B cell (primary cell): ENCODE measurements at regions not wholly inside any gene's neighbourhood (a gene's known extent, or its start where the extent isn't known, plus 50 kb on each side); places are given as distances from the start of the nearest gene placed in this dataset.

Source experiments
- ATAC-seq: fragments of 200-7000 bp; cut with Tn5 transposase; one replicate; pipeline ENCODE4 v1.10.0; 2021; ENCODE audit warnings: low read depth, mild to moderate bottlenecking, moderate number of reproducible peaks, moderate library complexity
- CTCF ChIA-PET: fragments of 350-600 bp; sonication (Branson Sonifier 250); formaldehyde crosslinking; loops from one replicate; lab custom pipeline; 2021; ENCODE audit warnings: antibody characterized with exemption, inconsistent platforms; lab: Charles Lee
- POLR2A ChIA-PET: fragments of 350-600 bp; sonication (Branson Sonifier 250); formaldehyde crosslinking; loops from one replicate; lab custom pipeline; 2021; ENCODE audit warnings: antibody characterized with exemption; lab: Charles Lee
- DNase-seq: peaks from one replicate; pipeline ENCODE4 v3.0.0; 2013
- H2AFZ ChIP-seq: 2 replicates; pipeline ENCODE4 v1.6.1; 2012; ENCODE audit warnings: mild to moderate bottlenecking, low read depth, low read length; ENCODE audit not compliant: insufficient read depth, poor library complexity, severe bottlenecking
- H3K27ac ChIP-seq, 2 donors: 1 replicate in 1 of 2; 2 replicates in 1 of 2; pipeline ENCODE4 v1.5.1; 2012 to 2013; ENCODE audit warnings: low read length in 2 of 2, mild to moderate bottlenecking in 2 of 2, moderate library complexity in 1 of 2
- H3K27me3 ChIP-seq, 4 experiments: fragments of 200-600 bp in 1 of 4; sonication (generic) in 1 of 4; replicated peaks in 1 of 4; 1 replicate in 2 of 4; 2 replicates in 2 of 4; pipeline versions ENCODE4 v1.6.1 to v1.7.0; 2013 to 2016; ENCODE audit warnings: low read length in 3 of 4, mild to moderate bottlenecking in 2 of 4, mixed read lengths in 1 of 4, moderate library complexity in 1 of 4; ENCODE audit not compliant: insufficient read depth in 4 of 4, control insufficient read depth in 3 of 4; ENCODE audit errors: control extremely low read depth in 1 of 4
- H3K36me3 ChIP-seq, 2 experiments: replicated peaks in 1 of 2; 1 replicate in 1 of 2; 2 replicates in 1 of 2; pipeline versions ENCODE4 v1.6.1 to v1.7.1; 2013; ENCODE audit warnings: low read length in 1 of 2; ENCODE audit not compliant: insufficient read depth in 2 of 2, control insufficient read depth in 1 of 2; ENCODE audit errors: control extremely low read depth in 1 of 2, extremely low read depth in 1 of 2
- H3K4me1 ChIP-seq, 2 donors: fragments of 200-600 bp in 1 of 2; sonication (generic) in 1 of 2; 1 replicate in 1 of 2; 2 replicates in 1 of 2; pipeline versions ENCODE4 v1.5.1 to v1.6.1; 2013 to 2017; ENCODE audit warnings: low read length in 2 of 2; ENCODE audit not compliant: control insufficient read depth in 2 of 2, insufficient read depth in 2 of 2
- H3K4me2 ChIP-seq: replicated peaks from 2 replicates; pipeline ENCODE3; 2012; ENCODE audit warnings: mild to moderate bottlenecking, low read depth, low read length; ENCODE audit not compliant: poor library complexity, severe bottlenecking
- H3K4me3 ChIP-seq, 5 experiments: fragments of 200-600 bp in 1 of 5; sonication (generic) in 1 of 5; 1 replicate in 3 of 5; 2 replicates in 2 of 5; pipeline versions ENCODE4 v1.5.1 to v1.7.0; 2011 to 2016; ENCODE audit warnings: low read length in 4 of 5, mild to moderate bottlenecking in 4 of 5, low read depth in 2 of 5, control low read depth in 1 of 5, moderate library complexity in 1 of 5; ENCODE audit not compliant: insufficient read depth in 1 of 5; ENCODE audit errors: control extremely low read depth in 1 of 5, extremely low read depth in 1 of 5
- H3K79me2 ChIP-seq: fragments of 200-600 bp; sonication (generic); one replicate; pipeline ENCODE4 v1.6.0; 2016; ENCODE audit warnings: low read length; ENCODE audit not compliant: control insufficient read depth, insufficient read depth
- H3K9ac ChIP-seq: fragments of 200-600 bp; sonication (generic); 2 replicates; pipeline ENCODE4 v1.6.1; 2017; ENCODE audit warnings: mild to moderate bottlenecking, low read length, moderate library complexity
- H3K9me3 ChIP-seq, 3 donors: one replicate each; pipeline versions ENCODE4 v1.6.1 to v1.7.1; 2013; ENCODE audit warnings: low read length in 2 of 3; ENCODE audit not compliant: control insufficient read depth in 2 of 3, insufficient read depth in 1 of 3; ENCODE audit errors: control extremely low read depth in 1 of 3
- H4K20me1 ChIP-seq: 2 replicates; pipeline ENCODE4 v1.6.0; 2012; ENCODE audit warnings: mild to moderate bottlenecking, low read length; ENCODE audit not compliant: insufficient read depth, control insufficient read depth, poor library complexity, severe bottlenecking
- H3K27ac Mint-ChIP-seq: one replicate; pipeline ENCODE4 v1.8.0; 2021; ENCODE audit warnings: mixed read lengths
- H3K27me3 Mint-ChIP-seq: one replicate; pipeline ENCODE4 v1.8.0; 2021; ENCODE audit warnings: mixed read lengths
- H3K4me1 Mint-ChIP-seq: one replicate; pipeline ENCODE4 v1.8.0; 2021; ENCODE audit warnings: mixed read lengths
- H3K4me3 Mint-ChIP-seq: one replicate; pipeline ENCODE4 v1.8.0; 2021; ENCODE audit warnings: mixed read lengths
- H3K9me3 Mint-ChIP-seq: one replicate; pipeline ENCODE4 v1.8.0; 2022; ENCODE audit warnings: mixed read lengths; ENCODE audit not compliant: insufficient read depth
- CTCF ChIP-seq: fragments of 200-600 bp; IDR thresholded peaks from one replicate; pipeline ENCODE4 v1.8.0; 2022; ENCODE audit warnings: antibody characterized with exemption, mild to moderate bottlenecking
- EZH2 ChIP-seq: IDR thresholded peaks from 2 replicates; pipeline ENCODE4 v1.6.1; 2012; ENCODE audit warnings: borderline replicate concordance, low read depth, mild to moderate bottlenecking, moderate library complexity, low read length; ENCODE audit not compliant: insufficient read depth, poor library complexity, severe bottlenecking
- WGBS: methylation state at CpG from one replicate; pipeline ENCODE4 v1.1.5; 2013; ENCODE audit warnings: missing lambda C conversion rate; ENCODE audit not compliant: insufficient coverage; 5-methylcytosine and 5-hydroxymethylcytosine counted together
- intact Hi-C: fragments of 100-400 bp; cut with micrococcal nuclease; formaldehyde crosslinking; loops from one replicate; pipeline ENCODE4 v1.10.0; 2022

- H4K20me1 ChIP-seq: no peaks in the 10 kb centered on the region
- no peaks in the 10 kb centered on the region for H3K27me3 ChIP-seq
- 100% methylated on average over 1 of the region's 1 CpG for WGBS
- no peaks in the 10 kb centered on the region for H3K79me2 ChIP-seq
- intact Hi-C loops: no loop called here
- no peaks in the 10 kb centered on the region for H3K4me1 ChIP-seq
- H3K9me3 Mint-ChIP-seq: no peaks in the 10 kb centered on the region
- no peaks in the 10 kb centered on the region for H3K36me3 ChIP-seq
- H3K9ac ChIP-seq: no peak overlapping the region
- TF ChIP-seq EZH2 (no peak), CTCF (no peak)
- H3K27ac Mint-ChIP-seq: no peak overlapping the region
- H3K27me3 Mint-ChIP-seq: no peaks in the 10 kb centered on the region
- CTCF ChIA-PET: interaction anchor here (1.8 kb wide), 1 partner anchor 9 kb away, joined by 4 read pairs; no protein-coding TSS in a partner anchor
- no peak overlapping the region for H2AFZ ChIP-seq
- ATAC-seq: no peak
- no peak overlapping the region for H3K4me3 ChIP-seq
- DNase-seq: no peak
- POLR2A ChIA-PET: interaction anchor here (0.6 kb wide), 1 partner anchor 33 kb away, joined by 7 read pairs; no protein-coding TSS in a partner anchor
- no peak overlapping the region for H3K27ac ChIP-seq
- no peak overlapping the region for H3K4me2 ChIP-seq
- no peak overlapping the region for H3K4me3 Mint-ChIP-seq
- no peaks in the 10 kb centered on the region for H3K4me1 Mint-ChIP-seq
- H3K9me3 ChIP-seq: no peaks in the 10 kb centered on the region
These were observed 68.3 kb upstream of the TMEM244 start for GRCh38 chr6:129929433-129929832.

- Histone ChIP-seq H3K9ac (no peak overlapping the region), H3K79me2 (no peaks in the 10 kb centered on the region), H3K27ac (no peak overlapping the region), H3K4me2 (no peak overlapping the region), H3K36me3 (no peaks in the 10 kb centered on the region), H3K9me3 (no peaks in the 10 kb centered on the region), H2AFZ (no peak overlapping the region), H3K4me3 (no peak overlapping the region), H4K20me1 (no peaks in the 10 kb centered on the region), H3K4me1 (no peaks in the 10 kb centered on the region), H3K27me3 (no peaks in the 10 kb centered on the region)
- no peak for DNase-seq
- ChIA-PET POLR2A (no interaction called here), CTCF (interaction anchor here (0.8 to 0.9 kb wide), 2 partner anchors 10 to 13 kb away, joined by 3 read pairs; no protein-coding TSS in a partner anchor)
- Mint-ChIP-seq H3K4me1 (no peaks in the 10 kb centered on the region), H3K4me3 (no peak overlapping the region), H3K27me3 (no peaks in the 10 kb centered on the region), H3K9me3 (no peaks in the 10 kb centered on the region), H3K27ac (no peak overlapping the region)
- ATAC-seq: no peak
- intact Hi-C loops: no loop called here
- TF ChIP-seq EZH2 (no peak), CTCF (no peak)
These were observed 62.6 kb upstream of the TMEM244 start for GRCh38 chr6:129923530-129924250.
